HG02943 (cell line): ENCODE measurements at regions not wholly inside any gene's neighbourhood (a gene's known extent, or its start where the extent isn't known, plus 50 kb on each side); places are given as distances from the start of the nearest gene placed in this dataset.

Source experiments
- ATAC-seq: cut with Tn5 transposase; IDR thresholded peaks from one replicate; pipeline ENCODE4 v1.9.1; 2021; ENCODE audit warnings: mild to moderate bottlenecking, low read depth, moderate library complexity; ENCODE audit not compliant: unreplicated experiment

- no peak for ATAC-seq
Measured at GRCh38 chr6:147710890-147711289, 202.4 kb downstream of the SAMD5 start.

DNA sequence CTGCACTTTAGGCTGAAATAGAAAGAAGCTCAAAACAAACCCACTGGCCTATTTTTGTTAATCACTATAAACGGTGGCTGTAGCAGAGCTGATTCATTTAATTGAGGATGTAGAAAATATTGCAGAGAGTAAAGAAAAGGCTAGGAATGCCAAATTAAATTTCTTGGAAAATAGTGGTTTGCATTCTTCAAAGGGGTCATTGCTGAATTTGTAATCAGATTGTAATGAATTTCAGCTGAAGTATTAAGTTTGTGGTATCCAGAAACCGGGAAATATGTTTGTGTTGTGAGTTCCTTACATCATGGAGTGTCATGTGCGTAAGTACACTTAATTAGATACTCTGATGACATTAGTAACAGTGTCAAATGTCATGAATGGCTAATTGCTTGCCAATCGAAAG lies 203.0 kb downstream of the SAMD5 start:
- ATAC-seq = no peak

GRCh38 chr6:147712841-147713240 lies 204.4 kb downstream of the SAMD5 start:
- ATAC-seq = no peak

- no peak for ATAC-seq
Measured at GRCh38 chr6:147715035-147715434, 206.5 kb downstream of the SAMD5 start.

GRCh38 chr6:147716434-147716833 lies 207.9 kb downstream of the SAMD5 start:
- no peak for ATAC-seq

DNA sequence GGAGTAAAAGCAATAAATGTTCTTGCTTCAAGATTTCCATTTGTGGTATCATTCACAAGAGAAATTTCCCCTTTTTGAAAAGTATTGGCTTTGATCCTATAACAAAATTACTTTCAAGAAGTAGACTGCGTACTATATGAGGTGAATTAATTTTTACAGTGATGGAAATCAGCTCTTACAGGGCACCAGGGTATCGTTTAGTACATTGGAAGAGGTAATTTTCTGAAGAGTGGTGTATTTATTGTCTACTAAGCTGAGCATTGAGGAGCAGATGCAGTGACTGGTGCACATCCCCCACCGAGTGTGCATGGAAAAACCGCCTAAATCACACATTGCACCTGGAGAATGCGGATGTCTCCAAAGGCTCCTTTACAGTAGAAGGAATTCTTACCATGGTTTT lies 209.5 kb downstream of the SAMD5 start:
- ATAC-seq = no peak

- no peak for ATAC-seq
Measured at GRCh38 chr6:147722158-147722557, 213.7 kb downstream of the SAMD5 start.

- no peak for ATAC-seq
Measured at GRCh38 chr6:147724454-147724853, 216.0 kb downstream of the SAMD5 start.

GRCh38 chr6:147726342-147726741 lies 217.9 kb downstream of the SAMD5 start:
- ATAC-seq = no peak

DNA sequence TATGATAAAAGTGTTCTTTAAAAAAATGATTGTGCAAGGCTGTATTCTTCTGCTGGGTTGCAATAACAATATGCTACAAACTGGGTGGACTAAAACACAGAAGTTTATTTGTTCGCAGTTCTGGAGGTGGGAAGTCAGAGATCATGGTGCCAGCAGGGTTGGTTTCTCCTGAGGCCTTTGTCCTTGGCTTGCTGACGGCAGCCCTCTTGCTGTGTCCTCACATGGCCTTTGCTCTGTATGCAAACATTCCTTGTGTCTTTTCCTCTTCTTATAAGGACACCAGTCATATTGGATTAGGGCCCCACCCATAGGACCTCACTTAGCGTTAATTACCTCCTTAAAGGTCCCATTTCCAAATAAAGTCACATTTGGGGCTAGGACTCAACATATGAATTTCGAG lies 220.4 kb downstream of the SAMD5 start:
- ATAC-seq = no peak

DNA sequence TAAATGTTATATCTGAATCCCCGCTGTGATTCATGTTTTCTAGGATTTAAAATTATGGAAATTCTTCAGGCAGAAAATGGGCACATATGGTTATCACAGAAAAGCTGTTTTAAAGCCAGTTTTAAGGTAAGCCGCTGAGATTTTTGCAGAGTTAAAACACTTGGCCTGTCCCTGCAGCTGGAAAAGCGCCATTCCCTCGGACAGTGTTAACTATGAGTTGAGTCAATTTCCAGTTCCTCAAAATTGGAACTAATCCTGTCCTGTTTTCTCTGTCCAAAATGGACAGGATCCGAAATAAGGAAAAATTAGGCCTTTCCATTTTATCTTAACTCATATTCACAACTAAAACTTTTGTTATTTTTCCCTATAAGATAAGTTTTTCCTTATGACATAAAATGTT lies 225.2 kb downstream of the SAMD5 start:
- ATAC-seq = no peak

- no peak for ATAC-seq
Measured at GRCh38 chr6:147734151-147734550, 225.7 kb downstream of the SAMD5 start.

- no peak for ATAC-seq
Measured at GRCh38 chr6:147735924-147736323, 227.4 kb downstream of the SAMD5 start.

GRCh38 chr6:147737115-147737514 lies 228.6 kb downstream of the SAMD5 start:
- ATAC-seq = no peak

DNA sequence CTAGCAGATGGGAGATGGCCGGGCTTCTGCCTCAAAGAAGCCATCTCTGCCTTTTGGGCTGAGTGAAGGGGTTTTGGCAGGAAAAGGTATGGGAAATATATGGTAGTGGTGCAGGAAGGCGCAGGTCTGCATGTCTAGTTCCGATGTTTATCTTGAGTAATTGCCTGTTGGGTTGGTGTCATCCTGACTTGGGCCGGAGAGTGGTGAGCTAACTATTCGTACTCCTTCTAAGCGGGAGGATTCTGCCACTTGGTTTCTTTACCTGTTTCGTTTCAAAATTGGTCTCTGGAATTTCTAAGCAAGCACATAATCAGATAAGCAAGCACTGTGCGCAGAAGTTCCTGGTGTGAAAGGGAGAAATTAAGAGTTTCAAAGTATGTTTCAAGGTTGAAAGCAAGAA lies 229.6 kb downstream of the SAMD5 start:
- no peak for ATAC-seq

- ATAC-seq = no peak
Measured at GRCh38 chr6:147738516-147739162, 230.1 kb downstream of the SAMD5 start.

GRCh38 chr6:147740326-147740725 lies 231.8 kb downstream of the SAMD5 start:
- no peak for ATAC-seq

DNA sequence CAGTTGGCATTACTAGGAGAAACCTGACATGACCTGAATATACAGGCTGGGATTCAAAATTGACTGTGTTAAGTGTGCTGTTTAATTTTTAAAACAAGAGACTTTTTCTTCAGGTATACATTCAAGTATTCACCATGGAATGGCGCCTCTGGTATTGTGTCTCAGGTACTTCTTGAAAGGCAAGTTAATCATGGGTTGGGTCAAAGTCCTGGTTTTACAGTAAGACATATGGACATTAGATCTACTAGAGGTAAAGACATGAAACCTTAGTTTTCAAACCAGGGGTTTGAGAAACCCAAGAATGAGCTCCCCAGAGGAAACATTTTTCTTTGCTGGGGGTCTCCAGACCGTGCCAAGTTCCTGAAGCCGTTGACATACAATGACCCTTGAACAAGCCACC lies 232.4 kb downstream of the SAMD5 start:
- no peak for ATAC-seq

DNA sequence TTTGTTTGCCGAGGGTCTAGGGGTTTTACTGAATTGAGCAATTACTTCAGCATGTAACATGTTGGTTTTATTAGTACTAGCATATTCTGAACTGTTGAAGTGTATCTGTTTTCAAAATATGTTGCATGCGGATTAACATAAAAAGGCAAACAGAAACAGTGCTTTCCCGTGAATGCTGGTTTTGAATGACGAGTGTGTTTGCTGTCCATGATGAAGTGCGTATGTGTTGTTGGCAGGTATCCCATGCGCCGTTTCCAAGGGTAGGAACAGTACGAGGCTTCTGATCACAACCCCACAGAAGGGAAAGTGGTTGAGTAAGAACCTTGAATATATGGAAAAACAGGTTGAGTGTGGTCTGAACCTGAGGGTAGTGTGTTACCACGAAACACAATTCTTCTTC lies 232.9 kb downstream of the SAMD5 start:
- ATAC-seq = no peak

DNA sequence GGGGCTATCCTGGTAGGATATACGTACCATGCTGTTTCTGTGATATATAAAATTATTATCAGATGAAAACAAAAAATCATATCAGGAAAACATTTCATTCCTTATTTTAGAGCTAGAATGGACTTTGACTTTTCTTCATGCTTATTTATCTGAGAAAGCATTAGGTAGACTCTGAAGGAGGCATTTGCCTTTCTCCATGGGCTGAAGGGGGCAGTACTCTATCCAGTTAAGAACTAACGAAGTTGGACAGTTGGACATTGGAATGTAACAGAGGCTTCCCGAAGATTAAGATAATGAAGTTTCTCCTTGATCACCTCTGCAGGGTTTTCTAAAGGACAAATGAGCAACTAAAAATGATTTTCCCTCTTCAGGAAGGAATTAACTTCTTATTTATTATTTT lies 233.9 kb downstream of the SAMD5 start:
- ATAC-seq = no peak

- no peak for ATAC-seq
Measured at GRCh38 chr6:147744012-147744411, 235.5 kb downstream of the SAMD5 start.

- ATAC-seq = no peak
Measured at GRCh38 chr6:147749331-147749730, 240.8 kb downstream of the SAMD5 start.

GRCh38 chr6:147750413-147750812 lies 241.9 kb downstream of the SAMD5 start:
- ATAC-seq = no peak
